ENCODE measurements at regions not wholly inside any gene's neighbourhood (a gene's known extent, or its start where the extent isn't known, plus 50 kb on each side); places are given as distances from the start of the nearest gene placed in this dataset.

DNA sequence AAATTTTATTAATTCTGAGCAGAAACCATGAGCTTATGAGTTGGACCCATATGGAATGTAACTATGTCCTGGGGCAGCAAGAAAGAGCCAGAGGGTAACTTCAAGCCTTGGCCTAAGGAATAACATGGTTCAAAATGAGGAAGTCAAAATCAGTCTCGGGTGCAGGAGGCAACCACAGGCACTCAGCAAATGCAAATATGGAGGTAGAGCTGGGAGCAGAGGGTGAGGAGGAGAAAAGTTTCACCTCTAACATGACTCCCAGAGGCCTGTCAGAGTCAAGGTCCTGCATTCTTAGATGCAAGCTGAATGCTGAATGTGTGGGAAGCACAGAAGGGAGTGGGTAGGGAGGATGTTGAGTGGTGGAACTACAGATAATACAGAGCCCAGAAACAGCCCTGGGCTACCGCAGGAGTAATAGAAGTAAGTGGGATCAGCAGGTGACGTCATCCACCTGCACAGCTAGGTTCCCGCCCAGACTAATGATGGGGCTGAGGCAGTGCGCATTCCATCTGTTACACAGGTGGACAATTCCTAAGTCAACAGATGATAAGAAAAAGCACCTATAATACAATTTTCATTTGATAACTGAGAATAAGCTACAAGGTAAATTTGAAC is 279.8 kb upstream of the ARRDC4 start:
- no peak for DNase-seq

DNA sequence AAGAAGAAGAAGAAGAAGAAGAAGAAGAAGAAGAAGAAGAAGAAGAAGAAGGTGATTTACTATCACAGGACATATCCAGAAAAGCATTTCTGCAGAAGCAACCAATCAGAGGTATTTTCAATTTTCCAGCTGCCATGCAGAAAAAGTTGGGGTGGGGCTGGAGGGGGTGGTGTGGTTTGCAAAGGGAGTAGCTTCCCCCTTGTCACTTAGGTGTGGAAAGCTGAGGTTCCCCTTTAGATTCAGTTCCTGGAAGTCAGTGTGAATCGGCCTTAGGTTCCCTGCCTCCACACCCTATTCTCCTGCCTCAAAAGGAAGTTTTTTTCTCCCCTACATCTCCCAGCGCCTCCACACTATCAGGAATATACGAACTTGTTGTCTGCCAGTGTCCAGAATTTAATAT is 276.7 kb upstream of the ARRDC4 start:
- no peak for DNase-seq

DNA sequence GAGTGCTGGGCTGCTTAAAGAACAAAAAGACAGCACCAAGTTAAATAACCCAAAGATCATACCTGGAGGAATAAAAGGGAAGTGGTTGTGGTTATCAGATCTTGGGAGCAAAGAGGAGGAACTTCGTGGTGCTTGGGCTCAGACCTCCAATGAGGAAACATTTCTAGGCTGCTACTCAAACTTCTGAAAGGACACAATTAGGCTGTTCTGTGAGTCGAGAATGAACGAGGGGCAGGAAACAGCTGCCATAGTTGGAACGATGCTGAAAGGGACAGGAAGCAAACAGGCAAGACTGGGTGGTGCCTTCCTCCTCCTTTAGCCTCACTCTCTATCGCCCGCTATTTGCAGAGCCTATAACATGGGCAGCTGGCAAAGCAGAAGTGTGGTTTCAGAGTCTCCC is 276.3 kb upstream of the ARRDC4 start:
- no peak for DNase-seq

DNA sequence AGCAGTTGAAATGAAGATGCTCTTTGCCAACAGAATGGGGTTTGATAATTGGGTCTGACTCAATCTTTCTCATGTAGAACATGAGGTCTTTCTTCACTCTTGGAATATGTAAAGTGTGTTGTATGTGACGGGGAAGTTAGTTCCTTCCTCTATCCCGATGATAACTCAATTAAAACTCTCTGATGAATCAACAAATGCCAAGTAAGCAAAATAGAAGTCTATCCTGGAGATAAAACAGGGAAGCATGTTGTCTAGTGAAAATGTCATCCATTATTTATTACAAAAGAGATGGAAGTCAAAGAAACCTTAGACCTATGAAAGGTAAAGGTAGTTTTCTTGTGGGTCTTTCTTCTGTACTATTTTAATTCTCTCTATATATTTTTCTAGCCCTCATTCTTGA is 274.2 kb upstream of the ARRDC4 start:
- DNase-seq, result no peak

GRCh38 chr15:97687654-97688053 is 272.8 kb upstream of the ARRDC4 start:
- no peak for DNase-seq

- no peak for DNase-seq
Measured at GRCh38 chr15:97688177-97688576, 272.3 kb upstream of the ARRDC4 start.

DNA sequence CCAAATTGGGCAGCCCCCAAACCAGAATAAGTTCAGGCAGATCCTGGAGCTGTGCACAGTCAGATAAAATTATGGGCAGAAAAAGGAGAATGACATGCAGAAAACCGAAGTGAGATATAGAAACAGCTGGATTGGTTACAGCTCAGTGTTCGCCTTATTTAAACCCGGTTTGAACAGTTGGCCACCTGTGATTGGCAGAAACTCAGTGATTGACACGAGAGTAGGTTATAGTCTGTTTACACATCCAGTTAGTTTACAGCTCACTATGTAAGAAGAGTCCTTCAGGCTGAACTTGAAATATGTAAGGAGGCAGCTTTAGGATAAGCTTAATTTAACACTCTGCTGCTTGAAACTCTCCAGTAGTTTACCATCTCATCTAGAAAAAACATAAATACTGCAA is 271.6 kb upstream of the ARRDC4 start:
- no peak for DNase-seq

- DNase-seq, result no peak
Measured at GRCh38 chr15:97691078-97691477, 269.4 kb upstream of the ARRDC4 start.

- DNase-seq, result no peak
Measured at GRCh38 chr15:97691799-97692198, 268.7 kb upstream of the ARRDC4 start.

DNA sequence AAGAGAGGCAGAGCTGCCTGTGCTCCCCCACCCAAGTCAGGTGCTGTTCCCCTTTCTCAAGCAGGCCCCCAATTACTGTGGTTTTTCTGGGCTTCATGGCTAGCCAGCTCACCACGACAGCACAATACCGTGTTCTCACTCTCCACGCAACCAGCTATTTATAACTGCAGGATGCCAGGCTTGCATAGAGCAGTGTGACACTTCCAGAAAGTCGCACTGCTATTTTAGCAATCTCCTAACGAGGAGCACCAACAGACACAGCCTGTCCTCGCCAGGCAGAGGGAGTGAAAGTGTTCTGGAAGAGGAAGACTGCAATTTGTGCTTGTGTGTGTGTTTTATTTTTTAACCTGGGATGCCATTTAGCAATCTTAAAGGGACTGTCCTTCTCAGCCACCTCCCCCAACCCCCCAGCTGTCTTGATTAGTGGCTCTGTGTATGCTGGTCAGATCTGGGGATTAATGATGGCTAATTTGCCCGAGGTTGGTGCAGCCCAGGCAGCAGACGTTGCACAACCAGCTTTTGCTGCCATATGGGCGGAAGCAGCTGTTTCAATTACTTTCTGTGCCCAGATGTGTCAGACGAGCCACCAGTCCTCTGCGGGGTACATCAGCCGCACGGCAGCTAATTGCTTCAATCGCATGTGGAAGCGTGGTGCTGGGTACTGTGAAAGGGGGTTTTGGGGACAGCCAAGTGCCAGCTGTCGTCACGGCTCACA is 268.0 kb upstream of the ARRDC4 start:
- DNase-seq, result peak; percentile 4

DNA sequence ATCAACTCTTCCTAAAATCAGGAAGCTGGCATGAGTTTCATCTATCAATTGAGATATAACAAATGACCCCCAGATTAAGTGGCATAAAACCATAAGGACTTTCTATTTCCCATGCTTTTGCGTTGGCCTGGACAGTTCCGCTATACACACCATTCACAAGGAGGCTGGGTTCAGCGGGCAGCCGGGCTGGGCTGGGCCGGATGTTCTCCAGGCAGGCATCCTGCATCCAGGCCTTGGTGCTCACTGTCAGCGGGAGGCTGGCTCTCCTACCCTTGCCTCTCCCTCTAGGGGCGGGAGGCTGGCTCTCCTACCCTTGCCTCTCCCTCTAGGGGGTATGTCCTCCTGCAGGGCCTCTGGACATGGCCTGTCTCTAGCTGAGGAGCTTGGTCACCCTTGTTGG is 266.0 kb upstream of the ARRDC4 start:
- no peak for DNase-seq

DNA sequence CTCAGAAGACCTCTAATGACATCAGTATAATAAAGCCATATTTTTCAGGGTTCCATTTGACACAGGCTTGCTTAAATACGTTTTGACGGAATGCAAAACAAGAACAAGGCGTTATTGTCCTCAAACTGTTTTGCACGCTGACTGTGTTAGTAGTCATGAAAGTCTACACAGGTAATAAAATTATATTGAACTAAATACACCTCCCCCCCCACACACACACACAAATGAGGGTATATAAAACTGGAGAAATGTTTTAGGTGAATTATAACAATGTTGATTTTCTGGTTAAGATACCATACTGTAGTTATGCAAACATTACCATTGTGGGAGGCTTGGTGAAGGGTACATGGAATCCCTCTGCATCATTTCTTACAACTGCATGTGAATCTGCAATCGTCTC is 257.1 kb upstream of the ARRDC4 start:
- DNase-seq, result no peak

DNA sequence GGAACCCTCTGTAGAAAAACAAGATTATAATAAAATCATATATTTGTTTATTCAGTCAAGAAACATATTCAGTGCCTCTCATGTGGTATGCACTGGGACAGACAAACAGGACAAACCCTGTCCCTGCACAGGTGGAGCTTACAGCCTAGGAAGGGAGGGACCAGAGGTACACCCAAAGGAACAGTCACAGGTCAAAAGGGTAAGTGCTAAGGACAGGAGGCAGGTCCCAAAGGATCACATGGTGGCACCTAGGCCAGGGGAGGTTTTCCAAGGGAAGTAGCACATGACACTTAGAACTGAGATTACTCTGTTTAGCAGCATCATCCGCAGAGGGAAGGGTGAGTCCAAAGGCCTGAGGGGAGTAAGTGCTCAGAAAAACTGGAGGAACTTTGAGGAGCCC is 254.4 kb upstream of the ARRDC4 start:
- no peak for DNase-seq

- no peak for DNase-seq
Measured at GRCh38 chr15:97708252-97708651, 252.3 kb upstream of the ARRDC4 start.

DNA sequence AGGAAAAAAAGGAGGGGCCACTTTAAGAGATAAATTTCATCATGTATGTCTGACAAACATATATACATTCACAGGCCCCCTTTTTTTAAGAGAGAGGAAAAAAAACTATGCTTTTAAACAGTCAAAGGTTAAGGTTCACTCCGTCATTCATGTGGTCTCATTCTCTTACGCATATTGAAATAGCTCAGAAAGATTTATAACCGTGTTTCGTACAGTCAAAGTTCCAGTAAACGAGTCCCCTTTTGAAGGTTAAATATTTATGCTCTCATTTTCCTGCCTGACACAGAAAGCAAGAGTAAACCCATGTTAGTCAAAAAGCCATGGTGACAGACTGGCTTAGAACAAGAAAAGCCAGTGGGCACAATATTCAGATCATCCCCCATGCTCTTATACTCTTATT is 248.0 kb upstream of the ARRDC4 start:
- DNase-seq, result no peak

DNA sequence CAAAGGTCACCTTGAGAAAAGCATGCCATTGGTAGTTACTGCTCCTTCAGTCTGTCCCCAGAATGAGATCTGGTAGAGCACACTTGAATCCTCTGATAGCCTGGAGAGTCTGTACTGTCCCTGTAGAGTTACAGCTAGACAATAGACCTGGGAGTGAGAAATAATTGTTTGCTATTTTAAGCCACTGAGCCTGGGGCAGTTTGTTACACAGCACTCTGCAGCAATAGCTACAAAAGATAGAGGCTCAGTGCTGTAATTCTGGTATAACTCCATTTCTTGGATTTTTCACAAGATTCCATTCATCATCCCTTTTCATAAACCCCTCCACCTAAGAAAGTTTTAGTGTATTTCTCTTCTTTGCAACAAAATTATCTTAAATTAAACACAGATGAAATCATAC is 242.7 kb upstream of the ARRDC4 start:
- no peak for DNase-seq

GRCh38 chr15:97718509-97718908 is 242.0 kb upstream of the ARRDC4 start:
- DNase-seq, result no peak

- DNase-seq, result peak; percentile 52
Measured at GRCh38 chr15:97728791-97729190, 231.7 kb upstream of the ARRDC4 start.

DNA sequence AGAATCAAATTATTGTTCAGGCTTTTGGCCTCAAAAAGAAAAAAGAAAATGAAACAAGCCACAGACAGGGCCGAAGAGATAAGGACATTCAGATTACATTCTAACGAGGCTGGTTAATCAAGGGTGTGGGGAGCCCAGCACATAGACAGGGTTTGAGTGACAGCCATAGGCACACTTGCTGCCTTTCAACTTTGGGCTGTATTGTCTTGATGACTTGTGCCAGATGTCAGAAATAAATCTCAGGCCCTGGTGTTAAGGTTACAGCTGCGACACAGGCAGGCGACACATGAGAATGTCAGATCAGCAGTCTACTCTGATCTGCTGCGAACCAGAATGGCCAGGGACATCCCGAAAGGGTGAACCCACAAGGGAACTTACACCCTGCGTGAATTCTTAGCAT is 231.2 kb upstream of the ARRDC4 start:
- no peak for DNase-seq

- DNase-seq, result no peak
Measured at GRCh38 chr15:97730315-97730714, 230.2 kb upstream of the ARRDC4 start.

GRCh38 chr15:97731859-97732258 is 228.6 kb upstream of the ARRDC4 start:
- DNase-seq, result no peak

DNA sequence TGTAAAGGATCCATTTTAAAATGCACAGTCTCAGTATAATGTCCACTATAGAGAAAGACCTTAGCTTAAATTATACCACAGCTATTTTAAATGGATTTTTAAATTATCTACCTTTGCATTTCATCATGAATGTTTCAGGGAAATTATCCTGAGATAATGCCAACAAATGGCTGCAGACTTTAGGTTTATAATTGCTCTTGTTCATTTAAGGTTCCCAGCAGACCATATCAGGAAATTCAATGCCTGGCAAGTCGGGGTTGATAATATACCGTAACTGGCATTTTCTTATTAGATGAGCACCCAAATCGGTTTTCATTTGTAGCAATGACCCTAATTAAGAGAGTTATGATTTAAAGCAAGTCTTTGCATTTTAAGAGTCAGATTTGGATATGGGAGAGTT is 227.1 kb upstream of the ARRDC4 start:
- DNase-seq, result no peak

- no peak for DNase-seq
Measured at GRCh38 chr15:97736748-97737147, 223.8 kb upstream of the ARRDC4 start.

DNA sequence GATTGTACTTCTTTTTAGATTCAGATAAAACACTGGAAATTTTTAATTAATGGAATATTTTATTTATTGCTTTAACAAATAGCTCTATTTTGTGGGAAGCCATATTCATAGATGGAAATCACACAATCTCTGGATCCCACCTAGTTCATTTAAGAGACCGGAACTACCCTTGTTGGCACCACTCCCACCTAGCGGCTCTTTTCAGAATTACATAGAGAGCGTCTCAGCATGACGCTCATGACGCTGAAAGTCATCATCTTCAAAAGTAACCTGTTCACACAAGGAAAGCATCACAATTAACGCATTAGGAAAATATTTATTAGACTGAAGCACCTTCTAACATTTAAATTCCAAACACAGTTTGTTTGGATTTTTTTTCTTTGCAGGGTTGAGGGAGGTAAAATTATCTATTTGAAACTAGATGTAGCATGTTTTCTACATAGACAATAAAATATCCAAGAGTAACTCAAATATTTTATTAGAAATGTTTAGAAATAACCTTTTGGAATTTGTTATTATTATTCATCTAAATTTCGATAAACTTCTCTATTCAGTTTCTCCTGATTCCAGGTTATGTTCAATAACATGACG is 214.9 kb upstream of the ARRDC4 start:
- DNase-seq, result no peak

- DNase-seq, result no peak
Measured at GRCh38 chr15:97747342-97747741, 213.2 kb upstream of the ARRDC4 start.

All from midbrain (tissue), 1 donor.